ENCODE measurements at regions not wholly inside any gene's neighbourhood (a gene's known extent, or its start where the extent isn't known, plus 50 kb on each side); places are given as distances from the start of the nearest gene placed in this dataset.

- no peak overlapping the region; the same call in 1 of the 2 replicates for H3K9ac ChIP-seq (ENCODE audit: low read depth, low read length)
- H2BK15ac ChIP-seq (ENCODE audit: low read depth, low read length) = peak overlapping the region; percentile 80
- H2AFZ ChIP-seq (replicated peaks; ENCODE audit: low read length, poor library complexity) = no peak overlapping the region
- peaks cover 22% of the 10 kb centered on the region for H3K4me1 ChIP-seq (ENCODE audit: control insufficient read depth, insufficient read depth, low read length)
- H2BK20ac ChIP-seq (ENCODE audit: low read depth, low read length) = peak overlapping the region; percentile 81
- TF ChIP-seq RCOR1 (IDR thresholded peaks at IDR 0.05; ENCODE audit: insufficient replicate concordance, low read length) (no peak), FOS (IDR thresholded peaks at IDR 0.05; ENCODE audit: low read depth, low read length) (no peak), CHD1 (IDR thresholded peaks at IDR 0.05; ENCODE audit: low read depth, low read length) (no peak), MXI1 (IDR thresholded peaks at IDR 0.05; ENCODE audit: borderline replicate concordance, low read depth, low read length) (no peak)
- H2BK5ac ChIP-seq (ENCODE audit: low read depth, low read length, poor library complexity, severe bottlenecking) = peak overlapping the region; percentile 40
- DNase-seq (no peak), ATAC-seq (ENCODE audit: low read depth) (no peak)
- no peaks in the 10 kb centered on the region for H4K20me1 ChIP-seq (ENCODE audit: insufficient read depth, low read length)
- intact Hi-C loops (cut with micrococcal nuclease) (no loop called here), in situ Hi-C loops (cut with MboI; ENCODE audit: low sequenced_read_pairs) (loop anchor here (25.0 kb wide), 1 partner anchor 418 kb away; no protein-coding TSS in a partner anchor), dilution Hi-C loops (cut with HindIII; ENCODE audit: low sequenced_read_pairs, unreplicated experiment) (no loop called here)
- no peaks in the 10 kb centered on the region for H3K36me3 ChIP-seq (ENCODE audit: control insufficient read depth, insufficient read depth, low read length)
- BruUV-seq (replicated peaks) = no TSS peak
- no peak overlapping the region for H2AK9ac ChIP-seq (replicated peaks; ENCODE audit: low read depth, low read length, poor library complexity)
- peaks cover 5 to 13% of the 10 kb centered on the region in 2 experiments; a peak in 3 of 4 replicates for H3K79me1 ChIP-seq (ENCODE audit: low read depth in 1 of 2, low read length in 2 of 2)
- no peak overlapping the region for H3K4me3 ChIP-seq (ENCODE audit: insufficient read depth, low read depth, low read length)
- peaks cover 18% of the 10 kb centered on the region for H3K9me1 ChIP-seq (ENCODE audit: insufficient read depth, low read length)
- H3K23ac ChIP-seq (ENCODE audit: low read depth, low read length) = peak overlapping the region; percentile 28
- peak overlapping the region; percentile 71 for H3K18ac ChIP-seq (ENCODE audit: low read depth, low read length)
- CTCF ChIA-PET = no interaction called here
- WGBS, 2 experiments (ENCODE audit: extremely low coverage in 2 of 2, insufficient read length in 1 of 2) = 80% methylated on average over 1 of the region's 7 CpGs; no CpG with 5 or more reads in 1 of the 2 experiments
- no peaks in the 10 kb centered on the region; the same call in 1 of the 2 replicates for H3K9me3 ChIP-seq (ENCODE audit: control insufficient read depth, insufficient read depth, low read length)
- no peak overlapping the region for H3K56ac ChIP-seq (ENCODE audit: extremely low read depth, insufficient read depth, low read length)
- H4K91ac ChIP-seq (ENCODE audit: insufficient read depth, low read depth, low read length) = peak overlapping the region; percentile 85
- peak overlapping the region; percentile 20; the same call in 1 of the 2 replicates for H3K27ac ChIP-seq (ENCODE audit: insufficient read depth, low read length)
- peak overlapping the region; percentile 50 for H4K5ac ChIP-seq (ENCODE audit: low read depth, low read length)
- peak overlapping the region; percentile 56 to 79 for H4K8ac ChIP-seq (ENCODE audit: low read depth in 2 of 2, low read length in 2 of 2)
- H3K14ac ChIP-seq (replicated peaks; ENCODE audit: low read depth, low read length) = peak overlapping the region; percentile 5; the same call in 1 of the 2 replicates
- POLR2A ChIA-PET (ENCODE audit: unreplicated experiment) = interaction anchor here (0.7 kb wide), 1 partner anchor 47 kb away, joined by 3 read pairs; no protein-coding TSS in a partner anchor
- no peak overlapping the region for H3K4me2 ChIP-seq (ENCODE audit: low read depth, low read length)
- no peaks in the 10 kb centered on the region for H3K27me3 ChIP-seq (ENCODE audit: control insufficient read depth, insufficient read depth, low read length)
- H2AK5ac ChIP-seq (ENCODE audit: low read depth, low read length) = peak overlapping the region; percentile 46; the same call in 1 of the 2 replicates
- H2BK120ac ChIP-seq (ENCODE audit: low read depth, low read length) = peak overlapping the region; percentile 89
- H3K4ac ChIP-seq (ENCODE audit: low read depth, low read length) = peak overlapping the region; percentile 79
These were observed 118.8 kb upstream of the GALNT15 start for GRCh38 chr3:16055606-16056211.

Data from IMR-90 (cell line).